ENCODE measurements at regions not wholly inside any gene's neighbourhood (a gene's known extent, or its start where the extent isn't known, plus 50 kb on each side); places are given as distances from the start of the nearest gene placed in this dataset.

DNA sequence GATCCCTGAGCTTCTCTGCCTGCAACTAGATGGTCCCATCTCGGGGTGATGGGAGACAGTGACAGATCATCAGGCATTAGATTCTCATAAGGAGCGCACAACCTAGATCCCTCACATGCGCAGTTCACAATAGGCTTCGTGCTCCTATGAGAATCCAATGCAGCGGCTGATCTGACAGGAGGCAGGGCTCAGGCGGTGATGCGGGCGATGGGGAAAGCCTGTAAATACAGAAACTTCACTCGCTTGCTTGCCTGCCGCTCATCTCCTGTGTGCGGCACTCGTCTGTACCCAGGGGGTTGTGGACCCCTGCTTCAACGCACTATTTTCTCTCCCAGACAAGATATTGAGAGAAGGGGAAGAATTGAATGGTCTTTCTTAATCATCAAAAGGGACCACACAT, 473.9 kb downstream of the ZNF536 start:
- TF ChIP-seq, protein P1, sequence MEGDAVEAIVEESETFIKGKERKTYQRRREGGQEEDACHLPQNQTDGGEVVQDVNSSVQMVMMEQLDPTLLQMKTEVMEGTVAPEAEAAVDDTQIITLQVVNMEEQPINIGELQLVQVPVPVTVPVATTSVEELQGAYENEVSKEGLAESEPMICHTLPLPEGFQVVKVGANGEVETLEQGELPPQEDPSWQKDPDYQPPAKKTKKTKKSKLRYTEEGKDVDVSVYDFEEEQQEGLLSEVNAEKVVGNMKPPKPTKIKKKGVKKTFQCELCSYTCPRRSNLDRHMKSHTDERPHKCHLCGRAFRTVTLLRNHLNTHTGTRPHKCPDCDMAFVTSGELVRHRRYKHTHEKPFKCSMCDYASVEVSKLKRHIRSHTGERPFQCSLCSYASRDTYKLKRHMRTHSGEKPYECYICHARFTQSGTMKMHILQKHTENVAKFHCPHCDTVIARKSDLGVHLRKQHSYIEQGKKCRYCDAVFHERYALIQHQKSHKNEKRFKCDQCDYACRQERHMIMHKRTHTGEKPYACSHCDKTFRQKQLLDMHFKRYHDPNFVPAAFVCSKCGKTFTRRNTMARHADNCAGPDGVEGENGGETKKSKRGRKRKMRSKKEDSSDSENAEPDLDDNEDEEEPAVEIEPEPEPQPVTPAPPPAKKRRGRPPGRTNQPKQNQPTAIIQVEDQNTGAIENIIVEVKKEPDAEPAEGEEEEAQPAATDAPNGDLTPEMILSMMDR (IDR thresholded peaks at IDR 0.05) = no peak
- no peak for TF ChIP-seq POLR2AphosphoS5 (IDR thresholded peaks at IDR 0.05)

All from prostate gland (tissue), 2 donors.